Hindlimb muscle (tissue), 1 donor: ENCODE measurements at regions not wholly inside any gene's neighbourhood (a gene's known extent, or its start where the extent isn't known, plus 50 kb on each side); places are given as distances from the start of the nearest gene placed in this dataset.
"Not testable (repeated sequence)": the region's sequence is repeated elsewhere in the genome, so short reads cannot be mapped to it uniquely, and the experiment has no call there.

ENCODE experiments used
- DNase-seq: peaks from one replicate; pipeline ENCODE4 v3.0.0-alpha.2; 2013

- no peak for DNase-seq
These were observed 511.8 kb downstream of the EDEM1 start for GRCh38 chr3:5699313-5699712.

GRCh38 chr3:5699811-5700210 is 512.3 kb downstream of the EDEM1 start:
- no peak for DNase-seq

- DNase-seq = not testable (repeated sequence)
These were observed 513.5 kb downstream of the EDEM1 start for GRCh38 chr3:5701005-5701404.

GRCh38 chr3:5707794-5708193 is 520.3 kb downstream of the EDEM1 start:
- no peak for DNase-seq

GRCh38 chr3:5709714-5710113 is 522.2 kb downstream of the EDEM1 start:
- DNase-seq = no peak

- DNase-seq = no peak
These were observed 523.2 kb downstream of the EDEM1 start for GRCh38 chr3:5710718-5711117.

GRCh38 chr3:5717254-5717653 is 529.7 kb downstream of the EDEM1 start:
- DNase-seq = no peak

- not testable (repeated sequence) for DNase-seq
These were observed 532.2 kb downstream of the EDEM1 start for GRCh38 chr3:5719668-5720067.

GRCh38 chr3:5725801-5726200 is 538.3 kb downstream of the EDEM1 start:
- no peak for DNase-seq

GRCh38 chr3:5726621-5727020 is 539.1 kb downstream of the EDEM1 start:
- no peak for DNase-seq

- DNase-seq = no peak
These were observed 540.4 kb downstream of the EDEM1 start for GRCh38 chr3:5727743-5728484.

GRCh38 chr3:5729852-5730251 is 542.3 kb downstream of the EDEM1 start:
- DNase-seq = no peak

GRCh38 chr3:5731100-5731499 is 543.6 kb downstream of the EDEM1 start:
- DNase-seq = no peak

GRCh38 chr3:5732081-5732480 is 544.6 kb downstream of the EDEM1 start:
- DNase-seq = no peak

- no peak for DNase-seq
These were observed 546.5 kb downstream of the EDEM1 start for GRCh38 chr3:5733995-5734394.

GRCh38 chr3:5735896-5736295 is 548.4 kb downstream of the EDEM1 start:
- DNase-seq = peak; percentile 11

GRCh38 chr3:5739299-5739935 is 551.9 kb downstream of the EDEM1 start:
- DNase-seq = no peak

- no peak for DNase-seq
These were observed 552.4 kb downstream of the EDEM1 start for GRCh38 chr3:5739949-5740348.

GRCh38 chr3:5741017-5741416 is 553.5 kb downstream of the EDEM1 start:
- DNase-seq = no peak

- DNase-seq = no peak
These were observed 562.6 kb downstream of the EDEM1 start for GRCh38 chr3:5750091-5750490.

GRCh38 chr3:5750874-5751640 is 563.5 kb downstream of the EDEM1 start:
- DNase-seq = no peak

- DNase-seq = no peak
These were observed 567.1 kb downstream of the EDEM1 start for GRCh38 chr3:5754602-5755001.

GRCh38 chr3:5756443-5756842 is 568.9 kb downstream of the EDEM1 start:
- no peak for DNase-seq
